Loucy (cell line): ENCODE measurements at regions not wholly inside any gene's neighbourhood (a gene's known extent, or its start where the extent isn't known, plus 50 kb on each side); places are given as distances from the start of the nearest gene placed in this dataset.

Experiments
- EZH2phosphoT487 ChIP-seq: fragments of 200-600 bp; IDR thresholded peaks from 2 replicates; pipeline ENCODE4 v1.6.1; 2018; ENCODE audit warnings: antibody characterized with exemption, mild to moderate bottlenecking, moderate library complexity, borderline replicate concordance
- TF ChIP-seq, protein P1 (sequence below): fragments of 200-600 bp; sonication (generic); conservative IDR thresholded peaks from 2 replicates; pipeline ENCODE4 v1.5.1; 2014; ENCODE audit warnings: mild to moderate bottlenecking, antibody characterized with exemption, low read length

GRCh38 chr21:17085707-17086106, 427.1 kb upstream of the CXADR start:
- TF ChIP-seq, protein P1, sequence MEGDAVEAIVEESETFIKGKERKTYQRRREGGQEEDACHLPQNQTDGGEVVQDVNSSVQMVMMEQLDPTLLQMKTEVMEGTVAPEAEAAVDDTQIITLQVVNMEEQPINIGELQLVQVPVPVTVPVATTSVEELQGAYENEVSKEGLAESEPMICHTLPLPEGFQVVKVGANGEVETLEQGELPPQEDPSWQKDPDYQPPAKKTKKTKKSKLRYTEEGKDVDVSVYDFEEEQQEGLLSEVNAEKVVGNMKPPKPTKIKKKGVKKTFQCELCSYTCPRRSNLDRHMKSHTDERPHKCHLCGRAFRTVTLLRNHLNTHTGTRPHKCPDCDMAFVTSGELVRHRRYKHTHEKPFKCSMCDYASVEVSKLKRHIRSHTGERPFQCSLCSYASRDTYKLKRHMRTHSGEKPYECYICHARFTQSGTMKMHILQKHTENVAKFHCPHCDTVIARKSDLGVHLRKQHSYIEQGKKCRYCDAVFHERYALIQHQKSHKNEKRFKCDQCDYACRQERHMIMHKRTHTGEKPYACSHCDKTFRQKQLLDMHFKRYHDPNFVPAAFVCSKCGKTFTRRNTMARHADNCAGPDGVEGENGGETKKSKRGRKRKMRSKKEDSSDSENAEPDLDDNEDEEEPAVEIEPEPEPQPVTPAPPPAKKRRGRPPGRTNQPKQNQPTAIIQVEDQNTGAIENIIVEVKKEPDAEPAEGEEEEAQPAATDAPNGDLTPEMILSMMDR: no peak
- no peak for TF ChIP-seq EZH2phosphoT487
